SK-N-MC (cell line): ENCODE measurements at regions not wholly inside any gene's neighbourhood (a gene's known extent, or its start where the extent isn't known, plus 50 kb on each side); places are given as distances from the start of the nearest gene placed in this dataset.

Source experiments
- DNase-seq: peaks from one replicate; pipeline ENCODE4 v3.0.0-alpha.2; 2011; ENCODE audit warnings: low read depth, low spot score
- H3K27ac ChIP-seq: fragments of 200-600 bp; sonication (generic); 2 replicates; pipeline ENCODE4 v1.5.1; 2016; ENCODE audit warnings: mixed run types
- H3K36me3 ChIP-seq: fragments of 200-600 bp; sonication (generic); 2 replicates; pipeline ENCODE4 v1.6.1; 2017; ENCODE audit warnings: antibody characterized with exemption, low read length, mixed read lengths; ENCODE audit not compliant: insufficient read depth
- H3K4me3 ChIP-seq: fragments of 200-600 bp; sonication (generic); 2 replicates; pipeline ENCODE4 v1.5.1; 2016
- H3K9ac ChIP-seq: fragments of 200-600 bp; sonication (generic); 2 replicates; pipeline ENCODE4 v1.8.0; 2017; ENCODE audit warnings: mixed run types, mixed read lengths; ENCODE audit not compliant: insufficient read length
- H3K9me3 ChIP-seq: fragments of 200-600 bp; sonication (generic); 2 replicates; pipeline ENCODE4 v1.6.1; 2017; ENCODE audit warnings: low read depth, mild to moderate bottlenecking, antibody characterized with exemption, low read length, moderate library complexity, mixed read lengths
- EZH2 ChIP-seq: fragments of 200-600 bp; sonication (generic); IDR thresholded peaks from one replicate; pipeline ENCODE4 v1.6.1; 2017; ENCODE audit warnings: antibody characterized with exemption
- FOXP2 ChIP-seq: optimal IDR thresholded peaks from 2 replicates; pipeline ENCODE3; 2011; ENCODE audit warnings: mild to moderate bottlenecking, moderate library complexity; ENCODE audit not compliant: insufficient read depth; ENCODE audit errors: extremely low read length, control extremely low read depth
- POLR2AphosphoS5 ChIP-seq: IDR thresholded peaks from 2 replicates; pipeline ENCODE4 v1.6.1; 2012; ENCODE audit warnings: mild to moderate bottlenecking, low read depth, low read length, borderline replicate concordance

- H3K27ac ChIP-seq, result no peak overlapping the region
Observed at GRCh38 chr2:146853741-146854444, 990.9 kb upstream of the ACVR2A start.

GRCh38 chr2:146852661-146853060 lies 992.2 kb upstream of the ACVR2A start:
- Histone ChIP-seq H3K27ac (no peak overlapping the region), H3K9ac (no peak overlapping the region), H3K36me3 (no peaks in the 10 kb centered on the region), H3K4me3 (no peak overlapping the region), H3K9me3 (no peaks in the 10 kb centered on the region)
- DNase-seq, result no peak
- TF ChIP-seq POLR2AphosphoS5 (no peak), EZH2 (no peak), FOXP2 (no peak)

More at GRCh38 chr2:146853741-146854444, 990.9 kb upstream of the ACVR2A start:
- Histone ChIP-seq H3K9ac (no peak overlapping the region), H3K4me3 (no peak overlapping the region), H3K36me3 (no peaks in the 10 kb centered on the region), H3K9me3 (no peaks in the 10 kb centered on the region)
- TF ChIP-seq POLR2AphosphoS5 (no peak), EZH2 (no peak), FOXP2 (no peak)
- DNase-seq, result no peak

GRCh38 chr2:146850746-146851145 lies 994.1 kb upstream of the ACVR2A start:
- H3K4me3 ChIP-seq, result no peak overlapping the region
- DNase-seq, result no peak
- TF ChIP-seq FOXP2 (no peak), POLR2AphosphoS5 (no peak), EZH2 (no peak)

GRCh38 chr2:146847846-146848245 lies 997.0 kb upstream of the ACVR2A start:
- no peak for DNase-seq
- Histone ChIP-seq H3K27ac (no peak overlapping the region), H3K9ac (no peak overlapping the region), H3K4me3 (no peak overlapping the region), H3K36me3 (no peaks in the 10 kb centered on the region), H3K9me3 (no peaks in the 10 kb centered on the region)
- TF ChIP-seq FOXP2 (no peak), POLR2AphosphoS5 (no peak), EZH2 (no peak)

More at GRCh38 chr2:146850746-146851145, 994.1 kb upstream of the ACVR2A start:
- H3K27ac ChIP-seq, result no peak overlapping the region
- H3K9me3 ChIP-seq, result no peaks in the 10 kb centered on the region
- H3K36me3 ChIP-seq, result no peaks in the 10 kb centered on the region
- H3K9ac ChIP-seq, result no peak overlapping the region

GRCh38 chr2:146844226-146844990 lies 1000.4 kb upstream of the ACVR2A start:
- no peak overlapping the region for H3K27ac ChIP-seq
- H3K4me3 ChIP-seq, result no peak overlapping the region
- no peaks in the 10 kb centered on the region for H3K36me3 ChIP-seq
- no peak overlapping the region for H3K9ac ChIP-seq
- H3K9me3 ChIP-seq, result no peaks in the 10 kb centered on the region
- no peak for DNase-seq
- no peak for TF ChIP-seq EZH2
- TF ChIP-seq POLR2AphosphoS5, result no peak
- TF ChIP-seq FOXP2, result no peak

- no peak for TF ChIP-seq EZH2
- TF ChIP-seq POLR2AphosphoS5, result no peak
- no peak for TF ChIP-seq FOXP2
- Histone ChIP-seq H3K36me3 (no peaks in the 10 kb centered on the region), H3K9ac (no peak overlapping the region), H3K4me3 (no peak overlapping the region), H3K27ac (no peak overlapping the region), H3K9me3 (no peaks in the 10 kb centered on the region)
- no peak for DNase-seq
Observed at GRCh38 chr2:146837857-146838256, 1007.0 kb upstream of the ACVR2A start.

GRCh38 chr2:146826388-146826787 lies 1018.4 kb upstream of the ACVR2A start:
- no peak for DNase-seq
- H3K9ac ChIP-seq, result no peak overlapping the region
- no peaks in the 10 kb centered on the region for H3K36me3 ChIP-seq
- no peaks in the 10 kb centered on the region for H3K9me3 ChIP-seq
- H3K4me3 ChIP-seq, result no peak overlapping the region
- TF ChIP-seq FOXP2 (no peak), POLR2AphosphoS5 (no peak), EZH2 (no peak)
- H3K27ac ChIP-seq, result no peak overlapping the region

- TF ChIP-seq EZH2, result no peak
- no peak for TF ChIP-seq POLR2AphosphoS5
- TF ChIP-seq FOXP2, result no peak
Observed at GRCh38 chr2:146821836-146822316, 1023.0 kb upstream of the ACVR2A start.

More at GRCh38 chr2:146821836-146822316, 1023.0 kb upstream of the ACVR2A start:
- Histone ChIP-seq H3K27ac (no peak overlapping the region), H3K9me3 (no peaks in the 10 kb centered on the region), H3K9ac (no peak overlapping the region), H3K36me3 (no peaks in the 10 kb centered on the region), H3K4me3 (no peak overlapping the region)
- no peak for DNase-seq
